Stimulated activated naive CD8-positive, alpha-beta T cell treated with anti-CD3 and anti-CD28 coated beads, Interleukin-15, Interleukin-2, amounts not matched to agents 100 U/mL and 50 U/mL, for 24 hours (primary cell): ENCODE measurements at regions not wholly inside any gene's neighbourhood (a gene's known extent, or its start where the extent isn't known, plus 50 kb on each side); places are given as distances from the start of the nearest gene placed in this dataset.

Experiments
- ATAC-seq: fragments of 150-1000 bp; cut with Tn5 transposase; one replicate; pipeline ENCODE4 v1.10.0; 2021
- DNase-seq: peaks from one replicate; pipeline ENCODE4 v3.0.0; 2021

GRCh38 chr18:30056528-30056927 lies 986.0 kb downstream of the DSC3 start:
- no peak for ATAC-seq

GRCh38 chr18:30044496-30044895 lies 998.0 kb downstream of the DSC3 start:
- DNase-seq, result no peak

More at GRCh38 chr18:30056528-30056927, 986.0 kb downstream of the DSC3 start:
- DNase-seq, result no peak

DNA sequence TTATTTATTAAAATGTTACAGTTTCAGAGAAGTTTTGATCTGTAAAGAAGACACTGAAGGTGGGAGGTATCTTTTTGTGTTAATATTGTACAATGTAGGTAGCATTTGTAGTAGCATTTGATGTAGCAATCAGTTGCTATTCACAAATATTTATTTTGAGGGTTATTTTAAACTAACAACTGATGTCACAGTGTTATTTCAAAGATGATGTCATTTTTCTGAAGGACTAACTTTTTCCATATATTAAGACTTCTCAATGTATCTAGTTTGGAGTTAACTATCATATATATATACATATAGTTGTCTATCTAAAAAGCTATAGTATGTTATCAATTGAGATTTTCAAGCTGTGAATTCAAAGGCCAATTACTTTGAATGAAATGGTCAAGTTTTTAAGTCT lies 1003.3 kb downstream of the DSC3 start:
- DNase-seq (no peak), ATAC-seq (no peak)

More at GRCh38 chr18:30044496-30044895, 998.0 kb downstream of the DSC3 start:
- ATAC-seq, result no peak

DNA sequence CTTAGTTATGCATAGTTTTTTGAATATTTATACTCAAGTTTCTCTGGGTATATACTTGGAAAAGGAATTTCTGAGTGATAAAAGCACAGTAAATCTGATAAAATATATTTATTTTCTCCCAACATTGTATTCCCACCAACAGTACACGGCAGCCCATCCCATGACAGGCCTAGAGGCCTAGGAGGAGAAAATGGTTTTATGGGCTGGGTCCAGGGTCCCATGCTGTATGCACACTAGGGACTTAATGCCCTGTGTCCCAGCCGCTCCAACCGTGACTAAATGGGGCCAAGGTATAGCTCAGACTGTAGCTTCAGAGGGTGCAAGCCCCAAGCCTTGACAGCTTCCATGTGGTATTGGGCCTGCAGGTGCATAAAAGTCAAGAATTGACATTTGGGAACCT lies 1007.7 kb downstream of the DSC3 start:
- ATAC-seq (no peak), DNase-seq (no peak)

DNA sequence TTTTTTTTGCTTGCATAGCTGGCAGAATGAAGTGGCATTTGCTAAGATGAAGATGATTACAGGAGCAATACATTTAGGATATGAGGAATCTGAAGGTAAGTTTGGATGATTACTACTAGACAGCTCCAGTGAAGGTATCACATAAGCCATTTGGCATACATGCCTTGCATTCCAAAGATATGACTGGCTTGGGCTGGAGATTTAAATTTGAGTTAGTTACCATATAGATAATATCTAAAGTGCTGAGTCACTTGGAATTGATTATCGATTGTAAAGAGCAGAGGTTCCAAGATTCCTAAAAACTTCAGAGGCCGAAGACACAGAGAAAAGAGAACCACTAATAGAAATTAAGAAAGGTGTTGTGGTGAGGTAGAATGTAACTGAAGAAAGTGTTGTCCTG lies 1026.4 kb downstream of the DSC3 start:
- no peak for ATAC-seq
- no peak for DNase-seq

DNA sequence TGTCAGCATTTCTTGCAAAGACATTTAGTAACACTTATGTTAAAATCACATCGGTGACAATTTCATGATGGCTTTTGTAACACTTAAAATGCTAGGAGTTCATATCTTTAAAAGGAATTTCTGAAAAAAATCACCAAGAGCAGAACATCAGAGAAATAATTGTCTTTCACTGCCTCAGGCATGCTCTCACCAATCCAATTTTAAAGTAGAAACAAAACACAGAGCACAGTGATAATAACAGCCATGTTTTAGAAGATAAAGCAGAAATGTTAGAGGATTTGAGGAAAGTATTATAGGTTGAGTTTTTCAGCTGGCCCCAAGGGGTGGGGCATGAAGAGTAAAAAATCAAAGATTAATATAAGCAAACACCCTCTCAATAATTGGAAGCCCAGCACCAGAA lies 1037.6 kb downstream of the DSC3 start:
- ATAC-seq (no peak), DNase-seq (no peak)

DNA sequence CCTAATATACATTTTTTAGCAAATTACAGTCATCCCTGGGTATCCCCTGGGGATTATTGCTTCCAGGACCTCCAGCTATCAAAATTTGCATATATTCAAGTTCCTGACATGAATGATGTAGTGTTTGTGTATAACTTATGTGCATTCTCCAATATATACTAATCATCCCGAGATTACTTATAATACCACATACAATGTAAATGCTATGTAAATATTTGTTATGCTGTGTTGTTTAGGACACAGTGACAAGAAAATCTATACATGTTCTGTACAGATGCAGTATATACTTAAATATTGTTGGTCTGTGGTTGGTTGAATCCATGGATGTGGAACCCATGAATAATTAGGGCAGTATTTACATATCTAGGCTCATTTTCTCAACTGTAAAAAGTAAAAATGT lies 1060.3 kb downstream of the DSC3 start:
- ATAC-seq, result no peak

GRCh38 chr18:29979881-29980280 lies 1062.7 kb downstream of the DSC3 start:
- no peak for ATAC-seq
- DNase-seq, result no peak

More for the DNA sequence above, 1060.3 kb downstream of the DSC3 start:
- no peak for DNase-seq

DNA sequence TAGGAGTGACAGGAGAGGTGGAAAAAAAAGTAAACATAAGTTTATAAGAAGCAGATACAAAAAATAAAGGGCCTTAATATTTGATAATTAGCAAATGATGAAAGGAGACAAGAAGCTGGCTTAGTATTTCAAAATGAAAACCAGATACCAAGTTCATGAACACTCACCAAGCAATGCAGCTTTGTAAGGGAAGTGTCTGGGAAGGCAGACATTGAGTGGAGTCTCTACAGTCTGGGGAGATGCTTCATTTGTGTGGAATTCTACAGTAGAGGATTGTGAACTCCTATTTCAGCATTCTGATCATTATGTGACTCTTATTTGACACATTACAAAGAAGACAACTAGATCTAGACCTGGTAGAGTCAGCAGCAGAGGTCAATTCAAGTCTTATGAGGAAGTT lies 1072.7 kb downstream of the DSC3 start:
- ATAC-seq (no peak), DNase-seq (no peak)

- no peak for DNase-seq
- ATAC-seq, result no peak
Observed at GRCh38 chr18:29962579-29962978, 1080.0 kb downstream of the DSC3 start.

- ATAC-seq (no peak), DNase-seq (no peak)
Observed at GRCh38 chr18:29960539-29960938, 1082.0 kb downstream of the DSC3 start.

- no peak for DNase-seq
- ATAC-seq, result no peak
Observed at GRCh38 chr18:29930231-29930630, 1112.3 kb downstream of the DSC3 start.

DNA sequence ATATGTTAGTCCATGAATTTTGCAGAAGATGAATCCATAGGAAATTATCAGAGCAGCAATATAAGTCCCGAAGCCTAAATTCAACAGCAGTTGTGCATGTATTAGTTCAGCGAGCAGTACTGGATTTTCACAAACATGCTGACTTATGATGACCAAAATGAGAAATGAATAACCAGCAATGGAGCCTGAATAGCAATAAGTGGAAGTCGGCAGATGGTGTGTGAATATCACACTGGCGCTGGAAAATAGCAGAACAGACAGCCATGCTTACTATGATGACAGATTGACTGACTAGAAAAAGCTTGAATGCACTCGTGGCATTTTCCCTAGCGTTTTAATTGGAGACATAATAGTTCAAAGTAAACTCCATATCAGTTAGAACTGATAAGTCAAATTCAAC lies 1114.5 kb downstream of the DSC3 start:
- no peak for DNase-seq
- no peak for ATAC-seq

DNA sequence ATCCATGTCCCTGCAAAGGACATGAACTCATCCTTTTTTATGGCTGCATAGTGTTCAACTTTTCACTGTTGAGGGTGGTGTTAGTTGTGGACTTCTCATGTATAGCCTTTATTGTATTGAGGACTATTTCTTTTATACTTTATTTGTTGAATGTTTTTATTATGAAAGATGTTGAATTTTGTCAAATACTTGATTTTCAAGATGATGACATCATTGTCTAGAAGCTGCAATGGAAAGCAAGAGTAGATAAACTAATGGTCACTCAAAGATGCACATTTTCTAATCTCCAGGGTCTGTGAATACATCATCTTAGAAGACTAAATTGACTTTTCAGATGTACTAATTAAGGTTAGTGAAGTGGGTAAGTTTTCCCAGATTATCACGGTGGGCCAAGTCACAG lies 1117.0 kb downstream of the DSC3 start:
- no peak for ATAC-seq
- no peak for DNase-seq

DNA sequence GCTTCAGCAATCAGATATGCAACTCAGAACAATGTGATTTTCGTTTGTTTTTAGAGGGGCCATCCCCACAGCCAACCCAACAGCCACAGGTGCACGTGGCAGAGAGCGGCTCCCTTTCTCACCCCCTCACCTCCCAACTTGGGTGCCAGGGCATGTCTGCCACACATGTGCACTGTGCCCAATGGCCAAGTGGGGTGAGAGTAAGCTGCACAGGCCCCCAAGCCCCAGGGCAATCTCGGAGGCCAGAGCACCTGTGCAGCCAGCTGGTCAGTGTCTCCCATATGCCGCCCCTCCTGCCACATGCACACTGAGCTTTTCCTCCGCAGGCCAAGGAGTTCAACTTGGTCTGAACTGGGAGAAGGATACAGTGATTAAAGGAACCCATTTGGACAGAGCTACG lies 1130.2 kb downstream of the DSC3 start:
- no peak for DNase-seq

DNA sequence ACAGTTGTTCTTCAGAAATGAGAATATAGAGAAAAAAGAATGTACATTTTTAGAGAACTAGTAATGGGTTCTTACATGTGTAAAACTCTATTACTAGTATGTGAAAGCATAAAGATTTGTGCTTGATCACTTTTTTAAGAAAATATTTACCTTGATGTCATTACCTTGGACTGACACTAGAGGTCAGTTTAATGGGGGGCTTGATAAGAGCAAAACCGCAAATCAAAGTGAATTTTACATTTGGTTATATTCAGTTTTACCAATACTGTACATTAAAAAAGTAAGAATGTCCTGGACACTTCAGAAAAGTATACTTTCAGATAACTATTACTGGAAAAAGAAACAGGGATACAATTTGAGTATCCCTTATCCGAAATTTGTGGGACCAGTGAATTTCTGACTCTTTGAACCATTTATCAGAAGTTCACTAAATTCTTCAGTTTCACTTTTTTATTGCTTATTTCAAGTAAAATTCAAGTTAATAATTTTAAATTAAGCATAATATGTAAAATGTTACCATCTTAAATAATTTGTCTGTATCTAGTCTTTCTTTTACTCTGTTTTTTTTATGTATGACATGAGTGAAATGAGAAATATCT lies 1149.5 kb downstream of the DSC3 start:
- no peak for ATAC-seq
- DNase-seq, result no peak

More for the DNA sequence above, 1130.2 kb downstream of the DSC3 start:
- ATAC-seq, result no peak

DNA sequence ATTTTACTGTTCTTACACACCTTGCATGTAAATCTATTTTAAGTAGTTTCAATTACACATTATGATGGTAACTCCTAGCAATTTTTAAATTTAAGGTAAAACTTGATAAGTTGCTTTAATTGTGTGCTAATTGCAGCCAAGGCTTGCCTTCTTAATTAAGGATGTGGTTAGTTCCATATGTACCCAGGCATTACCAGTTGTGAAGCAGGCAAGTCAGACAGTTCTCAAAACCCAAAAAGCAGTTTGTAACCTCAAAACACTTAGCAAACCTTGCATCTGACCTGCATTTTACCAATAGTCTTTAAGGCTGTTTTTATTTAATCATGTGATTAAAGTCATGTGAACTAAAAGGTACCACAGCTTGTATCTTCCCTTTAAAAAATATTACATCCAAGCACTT lies 1159.4 kb downstream of the DSC3 start:
- ATAC-seq, result no peak
- no peak for DNase-seq

- ATAC-seq (no peak), DNase-seq (no peak)
Observed at GRCh38 chr18:29882620-29883019, 1159.9 kb downstream of the DSC3 start.

DNA sequence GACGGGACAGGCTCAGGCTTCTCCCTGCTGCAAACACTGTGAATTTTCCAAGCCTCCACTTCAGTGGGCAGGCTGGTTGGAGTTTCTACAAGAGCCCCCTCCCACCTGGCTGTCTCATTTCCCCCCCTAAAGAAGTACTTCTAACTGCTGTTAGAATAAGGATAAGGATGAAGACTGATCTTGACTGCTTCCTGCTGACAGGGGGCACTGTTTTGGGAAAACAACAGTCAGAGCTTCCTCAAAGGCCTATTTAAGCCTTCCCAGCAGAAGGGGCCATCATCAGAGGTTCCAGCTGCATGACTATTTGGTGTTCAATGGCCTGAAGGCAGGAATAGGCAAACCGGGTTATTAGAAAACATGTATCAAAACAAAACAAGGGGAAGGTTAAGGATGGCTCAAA lies 1162.8 kb downstream of the DSC3 start:
- no peak for DNase-seq
- ATAC-seq, result no peak

- no peak for DNase-seq
- ATAC-seq, result no peak
Observed at GRCh38 chr18:29874519-29875098, 1167.9 kb downstream of the DSC3 start.

- ATAC-seq (no peak), DNase-seq (no peak)
Observed at GRCh38 chr18:29873211-29873610, 1169.3 kb downstream of the DSC3 start.

GRCh38 chr18:29871246-29871645 lies 1171.3 kb downstream of the DSC3 start:
- no peak for DNase-seq
- ATAC-seq, result no peak

DNA sequence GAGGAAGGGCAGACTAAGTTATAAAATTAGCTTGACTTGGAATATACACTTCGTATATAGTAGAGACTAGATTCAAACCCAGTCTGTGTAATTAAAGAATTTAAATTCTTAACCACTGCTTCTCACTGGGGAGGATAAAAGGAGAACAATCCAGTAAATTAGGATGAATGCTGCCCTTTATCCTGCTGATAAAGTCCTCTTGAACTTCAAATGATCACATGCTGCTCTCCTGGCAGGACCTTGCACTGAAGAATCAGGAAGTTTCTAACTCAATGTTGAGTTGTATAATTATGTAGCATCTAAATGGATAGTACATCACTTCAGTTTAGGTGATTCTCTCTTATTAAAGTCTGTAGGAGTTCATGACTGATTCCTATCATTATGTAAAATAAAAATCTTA lies 1179.7 kb downstream of the DSC3 start:
- DNase-seq, result no peak
- no peak for ATAC-seq

DNA sequence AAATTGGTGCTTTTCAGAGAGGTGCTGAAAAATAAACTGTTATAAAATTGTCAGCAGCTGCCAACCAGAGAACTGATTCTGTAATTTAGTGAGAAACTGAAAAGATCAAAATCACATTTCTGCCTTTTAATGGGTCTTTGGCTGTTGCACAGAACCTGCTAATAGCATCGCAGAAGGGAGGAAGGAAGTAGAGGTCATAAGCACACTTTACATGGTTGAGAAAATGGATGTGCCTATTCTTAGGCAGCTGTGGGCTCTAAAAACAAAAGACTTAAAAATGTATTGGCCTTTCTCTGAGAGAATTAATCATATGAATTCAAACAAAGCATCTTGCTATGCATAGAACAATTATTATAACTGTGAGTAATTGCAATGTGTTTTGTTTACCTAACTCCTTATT lies 1186.9 kb downstream of the DSC3 start:
- no peak for DNase-seq
- ATAC-seq, result no peak

GRCh38 chr18:29853126-29853525 lies 1189.4 kb downstream of the DSC3 start:
- ATAC-seq, result no peak

More at GRCh38 chr18:29853126-29853525, 1189.4 kb downstream of the DSC3 start:
- no peak for DNase-seq
